ENCODE measurements at regions not wholly inside any gene's neighbourhood (a gene's known extent, or its start where the extent isn't known, plus 50 kb on each side); places are given as distances from the start of the nearest gene placed in this dataset.

GRCh38 chr10:78983608-78984007 lies 85.2 kb upstream of the ZMIZ1 start:
- no peak for TF ChIP-seq CTCF (IDR thresholded peaks at IDR 0.05)
- no peak for TF ChIP-seq POLR2A (IDR thresholded peaks at IDR 0.05)

Measured in right lobe of liver (tissue), 4 donors.